Neural progenitor cell (in vitro differentiated cells): ENCODE measurements at regions not wholly inside any gene's neighbourhood (a gene's known extent, or its start where the extent isn't known, plus 50 kb on each side); places are given as distances from the start of the nearest gene placed in this dataset.

Source experiments
- CTCF ChIP-seq: fragments of 200-600 bp; sonication (generic); IDR thresholded peaks from 2 replicates; pipeline ENCODE4 v1.5.1; 2017; ENCODE audit warnings: antibody characterized with exemption, mild to moderate bottlenecking
- EZH2phosphoT487 ChIP-seq: fragments of 200-600 bp; sonication (generic); IDR thresholded peaks from 2 replicates; pipeline ENCODE4 v1.6.1; 2017; ENCODE audit warnings: antibody characterized with exemption

- TF ChIP-seq CTCF, result no peak
- TF ChIP-seq EZH2phosphoT487, result no peak
These were observed 142.6 kb downstream of the DCK start for GRCh38 chr4:71136071-71136470.
